GM06990 (cell line): ENCODE measurements at regions not wholly inside any gene's neighbourhood (a gene's known extent, or its start where the extent isn't known, plus 50 kb on each side); places are given as distances from the start of the nearest gene placed in this dataset.

Experiments used
- DNase-seq: peaks from one replicate; pipeline ENCODE4 v3.0.0-alpha.2; 2011; ENCODE audit not compliant: insufficient read length; ENCODE audit errors: extremely low read depth
- H3K27me3 ChIP-seq: replicated peaks from 2 replicates; pipeline ENCODE4 v1.6.0; 2011; ENCODE audit warnings: low read length; ENCODE audit not compliant: control insufficient read depth, insufficient read depth
- H3K36me3 ChIP-seq: 2 replicates; pipeline ENCODE4 v1.5.1; 2011; ENCODE audit warnings: low read length; ENCODE audit not compliant: control insufficient read depth, insufficient read depth
- H3K4me3 ChIP-seq: replicated peaks from 2 replicates; pipeline ENCODE4 v1.5.1; 2011; ENCODE audit warnings: low read depth, mild to moderate bottlenecking, control low read depth, low read length
- CTCF ChIP-seq: IDR thresholded peaks from 2 replicates; pipeline ENCODE4 v1.5.1; 2011; ENCODE audit warnings: low read length, control low read depth, mild to moderate bottlenecking, inconsistent platforms; ENCODE audit not compliant: insufficient read depth, poor library complexity, severe bottlenecking

GRCh38 chr11:70575396-70576060 is 177.2 kb downstream of the CTTN start:
- H3K4me3 ChIP-seq, result no peak overlapping the region
- DNase-seq, result no peak
- no peaks in the 10 kb centered on the region for H3K36me3 ChIP-seq
- TF ChIP-seq CTCF, result no peak
- no peaks in the 10 kb centered on the region; the same call in 1 of the 2 replicates for H3K27me3 ChIP-seq

GRCh38 chr11:70577258-70577603 is 178.9 kb downstream of the CTTN start:
- TF ChIP-seq CTCF, result no peak
- no peaks in the 10 kb centered on the region; the same call in 1 of the 2 replicates for H3K27me3 ChIP-seq
- H3K4me3 ChIP-seq, result no peak overlapping the region
- no peaks in the 10 kb centered on the region for H3K36me3 ChIP-seq
- no peak for DNase-seq

GRCh38 chr11:70577948-70578347 is 179.6 kb downstream of the CTTN start:
- TF ChIP-seq CTCF, result no peak
- H3K27me3 ChIP-seq, result no peaks in the 10 kb centered on the region; the same call in 1 of the 2 replicates
- H3K4me3 ChIP-seq, result no peak overlapping the region
- DNase-seq, result no peak
- H3K36me3 ChIP-seq, result no peaks in the 10 kb centered on the region

- Histone ChIP-seq H3K4me3 (no peak overlapping the region), H3K27me3 (no peaks in the 10 kb centered on the region; the same call in 1 of the 2 replicates), H3K36me3 (no peaks in the 10 kb centered on the region)
- no peak for TF ChIP-seq CTCF
- no peak for DNase-seq
Measured at GRCh38 chr11:70578371-70578770, 180.0 kb downstream of the CTTN start.

GRCh38 chr11:70578831-70579230 is 180.5 kb downstream of the CTTN start:
- Histone ChIP-seq H3K4me3 (no peak overlapping the region), H3K36me3 (no peaks in the 10 kb centered on the region), H3K27me3 (no peaks in the 10 kb centered on the region; the same call in 1 of the 2 replicates)
- DNase-seq, result no peak
- TF ChIP-seq CTCF, result no peak
